GM13977 (cell line): ENCODE measurements at regions not wholly inside any gene's neighbourhood (a gene's known extent, or its start where the extent isn't known, plus 50 kb on each side); places are given as distances from the start of the nearest gene placed in this dataset.
"Not testable (repeated sequence)": the region's sequence is repeated elsewhere in the genome, so short reads cannot be mapped to it uniquely, and the experiment has no call there.

ENCODE experiments used
- DNase-seq: peaks from one replicate; pipeline ENCODE4 v3.0.0; 2012; ENCODE audit warnings: low spot score
- in situ Hi-C: fragments of 300-500 bp; cut with MboI; formaldehyde crosslinking; loops from one replicate; pipeline ENCODE4 v1.12.0; 2022; ENCODE audit warnings: low sequenced_read_pairs, low pct_unique_long_range_greater_than_20kb, mixed read lengths, inconsistent platforms; ENCODE audit not compliant: unreplicated experiment

DNA sequence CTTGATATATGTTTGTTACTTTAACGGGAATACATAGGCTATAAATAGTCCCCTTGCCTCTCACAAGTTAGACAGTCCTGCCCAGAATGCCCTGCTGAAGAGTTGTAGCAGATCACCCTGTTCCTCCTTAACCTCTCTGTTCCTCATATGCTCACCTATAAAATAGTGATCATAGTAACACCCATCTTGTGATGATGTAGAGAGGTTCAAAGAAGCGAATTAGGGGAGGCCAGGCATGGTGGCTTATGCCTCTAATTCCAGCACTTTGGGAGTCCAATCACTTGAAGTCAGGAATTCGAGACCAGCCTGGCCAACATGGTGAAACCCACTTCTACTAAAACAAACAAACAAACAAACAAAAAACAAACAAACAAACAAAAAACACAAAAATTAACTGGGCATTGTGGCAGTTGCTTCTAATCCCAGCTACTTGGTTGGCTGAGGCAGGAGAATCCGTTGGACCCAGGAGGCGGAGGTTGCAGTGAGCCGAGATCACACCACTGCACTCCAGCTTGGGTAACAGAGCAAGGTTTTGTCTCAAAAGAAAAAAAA lies 518.5 kb upstream of the TPTE start:
- DNase-seq, in situ Hi-C loops: not testable (repeated sequence)

DNA sequence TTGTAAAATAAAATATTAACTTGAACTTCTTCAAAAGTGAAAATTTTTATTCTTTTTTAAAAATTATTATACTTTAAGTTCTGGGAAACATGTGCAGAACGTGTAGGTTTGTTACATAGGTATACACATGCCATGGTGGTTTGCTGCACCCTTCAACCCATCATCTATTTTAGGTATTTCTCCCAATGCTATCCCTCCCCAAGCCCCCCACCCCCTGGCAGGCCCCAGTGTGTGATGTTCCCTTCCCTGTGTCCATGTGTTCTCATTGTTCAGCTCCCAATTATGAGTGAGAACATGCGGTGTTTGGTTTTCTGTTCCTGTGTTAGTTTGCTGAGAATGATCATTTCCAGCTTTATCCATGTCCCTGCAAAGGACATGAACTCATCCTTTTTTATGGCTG lies 515.6 kb upstream of the TPTE start:
- DNase-seq, in situ Hi-C loops: not testable (repeated sequence)

DNA sequence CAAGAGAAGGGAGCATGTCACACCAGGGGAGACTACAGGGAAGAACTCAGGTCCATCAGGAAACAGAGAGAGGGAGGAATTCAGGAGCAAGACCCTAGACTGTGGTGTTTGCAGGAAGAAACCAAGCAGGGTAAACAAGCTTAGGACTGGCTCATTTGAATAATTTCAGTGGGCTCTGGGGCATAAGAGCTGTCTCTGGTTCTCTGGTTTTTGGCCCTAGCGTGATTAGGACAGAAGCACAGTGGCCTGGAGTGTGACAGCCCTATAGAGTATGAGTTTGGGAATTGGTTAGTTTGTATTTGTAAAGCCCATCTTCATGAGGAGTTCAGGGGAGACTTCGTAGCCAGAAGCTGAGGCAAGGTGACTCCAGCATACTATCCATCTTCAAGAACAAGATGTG lies 504.4 kb upstream of the TPTE start:
- in situ Hi-C loops, DNase-seq: not testable (repeated sequence)

DNA sequence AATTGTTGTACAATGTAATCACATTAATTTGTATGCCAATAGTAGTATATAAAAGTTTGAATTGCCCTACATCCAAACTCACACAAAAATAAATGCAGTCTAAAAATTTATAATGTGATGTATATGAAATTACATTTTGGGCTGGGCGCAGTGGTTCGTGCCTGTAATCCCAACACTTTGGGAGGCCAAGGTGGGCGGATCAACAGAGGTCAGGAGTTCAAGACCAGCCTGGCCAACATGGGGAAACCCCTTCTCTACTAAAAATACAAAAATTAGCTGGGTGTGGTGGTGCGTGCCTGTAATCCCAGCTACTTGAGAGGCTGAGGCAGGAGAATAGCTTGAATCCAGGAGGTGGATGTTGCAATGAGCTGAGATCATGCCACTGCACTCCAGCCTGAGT lies 503.6 kb upstream of the TPTE start:
- in situ Hi-C loops, DNase-seq: not testable (repeated sequence)

DNA sequence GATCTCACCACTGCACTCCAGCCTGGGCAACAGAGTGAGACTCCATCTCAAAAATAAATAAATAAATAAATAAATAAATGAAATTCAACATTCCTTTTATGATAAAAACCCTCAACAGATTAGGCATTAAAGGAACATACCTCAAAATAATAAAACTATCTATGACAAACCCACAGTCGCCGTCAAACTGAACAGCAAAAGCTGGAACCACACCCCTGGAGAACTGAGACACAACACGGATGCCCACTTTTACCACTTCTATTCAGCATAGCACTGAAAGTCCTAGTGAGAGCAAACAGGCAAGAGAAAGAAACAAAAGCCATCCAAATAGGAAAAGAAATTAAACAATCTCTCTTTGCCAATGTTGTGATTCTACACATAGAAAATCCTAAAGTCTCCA lies 499.9 kb upstream of the TPTE start:
- DNase-seq, in situ Hi-C loops: not testable (repeated sequence)

DNA sequence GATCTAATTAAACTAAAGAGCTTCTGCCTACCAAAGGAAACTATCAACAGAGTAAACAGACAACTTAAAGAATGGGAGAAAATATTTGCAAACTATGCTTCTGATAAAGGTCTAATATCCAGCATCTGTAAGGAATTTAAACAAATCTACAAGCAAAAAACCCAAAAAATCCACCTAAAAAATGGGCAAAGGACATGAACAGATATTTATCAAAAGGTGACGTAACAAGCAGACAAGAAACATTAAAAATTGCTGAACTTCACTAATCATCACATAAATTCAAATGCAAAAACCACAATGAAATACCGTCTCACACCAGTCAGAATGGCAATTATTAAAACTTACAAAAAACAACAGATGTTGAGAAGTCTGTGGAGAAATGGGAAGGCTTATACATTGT lies 498.6 kb upstream of the TPTE start:
- DNase-seq, in situ Hi-C loops: not testable (repeated sequence)
